H54 (cell line): ENCODE measurements at regions not wholly inside any gene's neighbourhood (a gene's known extent, or its start where the extent isn't known, plus 50 kb on each side); places are given as distances from the start of the nearest gene placed in this dataset.
A peak's percentile ranks its signal among the peaks of the same experiment; 100 is the strongest.
"Not testable (repeated sequence)": the region's sequence is repeated elsewhere in the genome, so short reads cannot be mapped to it uniquely, and the experiment has no call there.

Source experiments
- DNase-seq: peaks from one replicate; pipeline ENCODE4 v3.0.0; 2011; ENCODE audit warnings: low spot score, mixed read lengths; ENCODE audit not compliant: insufficient read length
- FAIRE-seq: peaks from 3 replicates; lab custom pipeline; 2011; peaks lifted over from hg19 to GRCh38; lab: Jason Lieb, UNC
- POLR2A ChIP-seq: IDR thresholded peaks from 2 replicates; pipeline ENCODE4 v1.6.1; 2011; ENCODE audit warnings: low read depth, mild to moderate bottlenecking, low read length

- no peak for TF ChIP-seq POLR2A
- no peak for DNase-seq
- no peak for FAIRE-seq
Measured at GRCh38 chr12:77226368-77226767, 161.0 kb upstream of the E2F7 start.

- TF ChIP-seq POLR2A = no peak
- FAIRE-seq (no peak), DNase-seq (no peak)
Measured at GRCh38 chr12:77225373-77225772, 160.0 kb upstream of the E2F7 start.

- TF ChIP-seq POLR2A = no peak
- FAIRE-seq = no peak
- DNase-seq = no peak
Measured at GRCh38 chr12:77224346-77224745, 159.0 kb upstream of the E2F7 start.

GRCh38 chr12:77222336-77222735 is 157.0 kb upstream of the E2F7 start:
- FAIRE-seq = no peak
- TF ChIP-seq POLR2A = no peak
- no peak for DNase-seq

GRCh38 chr12:77220586-77220985 is 155.2 kb upstream of the E2F7 start:
- FAIRE-seq (no peak), DNase-seq (no peak)
- TF ChIP-seq POLR2A = no peak

GRCh38 chr12:77218278-77218677 is 152.9 kb upstream of the E2F7 start:
- FAIRE-seq (no peak), DNase-seq (no peak)
- TF ChIP-seq POLR2A = no peak

- not testable (repeated sequence) for FAIRE-seq, DNase-seq
Measured at GRCh38 chr12:77216136-77216535, 150.8 kb upstream of the E2F7 start.

- FAIRE-seq (no peak), DNase-seq (no peak)
- TF ChIP-seq POLR2A = no peak
Measured at GRCh38 chr12:77214136-77214535, 148.8 kb upstream of the E2F7 start.

GRCh38 chr12:77213319-77213718 is 147.9 kb upstream of the E2F7 start:
- no peak for FAIRE-seq
- TF ChIP-seq POLR2A = no peak
- DNase-seq = no peak

GRCh38 chr12:77210724-77211123 is 145.4 kb upstream of the E2F7 start:
- no peak for FAIRE-seq
- no peak for DNase-seq
- TF ChIP-seq POLR2A = no peak

- no peak for FAIRE-seq
- no peak for DNase-seq
- no peak for TF ChIP-seq POLR2A
Measured at GRCh38 chr12:77204083-77204482, 138.7 kb upstream of the E2F7 start.

- no peak for TF ChIP-seq POLR2A
- FAIRE-seq (no peak), DNase-seq (no peak)
Measured at GRCh38 chr12:77202457-77203060, 137.2 kb upstream of the E2F7 start.

GRCh38 chr12:77189901-77190416 is 124.6 kb upstream of the E2F7 start:
- FAIRE-seq (peak; percentile 62), DNase-seq (no peak)
- no peak for TF ChIP-seq POLR2A

GRCh38 chr12:77189458-77189857 is 124.1 kb upstream of the E2F7 start:
- no peak for FAIRE-seq
- TF ChIP-seq POLR2A = no peak
- no peak for DNase-seq

GRCh38 chr12:77179515-77179914 is 114.1 kb upstream of the E2F7 start:
- DNase-seq (no peak), FAIRE-seq (no peak)
- no peak for TF ChIP-seq POLR2A
